ENCODE measurements at regions not wholly inside any gene's neighbourhood (a gene's known extent, or its start where the extent isn't known, plus 50 kb on each side); places are given as distances from the start of the nearest gene placed in this dataset.

GRCh38 chr5:15383021-15383420 lies 117.0 kb upstream of the FBXL7 start:
- Histone ChIP-seq H4K8ac (ENCODE audit: low read depth in 2 of 2, low read length in 2 of 2) (no peak overlapping the region), H3K4ac (ENCODE audit: low read depth, low read length) (no peak overlapping the region), H3K18ac (ENCODE audit: low read depth, low read length) (no peak overlapping the region), H4K20me1 (ENCODE audit: insufficient read depth, low read length) (no peaks in the 10 kb centered on the region), H3K27me3 (ENCODE audit: control insufficient read depth, insufficient read depth, low read length) (peaks cover 3% of the 10 kb centered on the region), H2AK5ac (ENCODE audit: low read depth, low read length) (no peak overlapping the region), H3K23ac (ENCODE audit: low read depth, low read length) (no peak overlapping the region), H3K27ac (ENCODE audit: insufficient read depth, low read length) (no peak overlapping the region), H3K9ac (ENCODE audit: low read depth, low read length) (no peak overlapping the region), H2BK20ac (ENCODE audit: low read depth, low read length) (no peak overlapping the region), H2AFZ (replicated peaks; ENCODE audit: low read length, poor library complexity) (no peak overlapping the region), H3K36me3 (ENCODE audit: control insufficient read depth, insufficient read depth, low read length) (no peaks in the 10 kb centered on the region), H2BK15ac (ENCODE audit: low read depth, low read length) (no peak overlapping the region), H2AK9ac (replicated peaks; ENCODE audit: low read depth, low read length, poor library complexity) (no peak overlapping the region), H3K14ac (replicated peaks; ENCODE audit: low read depth, low read length) (no peak overlapping the region), H3K9me3 (ENCODE audit: control insufficient read depth, insufficient read depth, low read length) (no peaks in the 10 kb centered on the region), H2BK120ac (ENCODE audit: low read depth, low read length) (no peak overlapping the region), H3K4me3 (ENCODE audit: insufficient read depth, low read depth, low read length) (no peak overlapping the region), H3K56ac (ENCODE audit: extremely low read depth, insufficient read depth, low read length) (no peak overlapping the region), H4K91ac (ENCODE audit: insufficient read depth, low read depth, low read length) (no peak overlapping the region), H4K5ac (ENCODE audit: low read depth, low read length) (no peak overlapping the region), H3K9me1 (ENCODE audit: insufficient read depth, low read length) (no peaks in the 10 kb centered on the region), H3K4me1 (ENCODE audit: control insufficient read depth, insufficient read depth, low read length) (no peaks in the 10 kb centered on the region), H3K4me2 (ENCODE audit: low read depth, low read length) (no peak overlapping the region), H2BK5ac (ENCODE audit: low read depth, low read length, poor library complexity, severe bottlenecking) (no peak overlapping the region), H3K79me1 (ENCODE audit: low read depth in 1 of 2, low read length in 2 of 2) (no peaks in the 10 kb centered on the region)
- CTCF ChIA-PET: interaction anchor here (1.1 to 1.5 kb wide), 3 partner anchors 11 to 612 kb away, joined by 3 to 5 read pairs (median 5); no protein-coding TSS in a partner anchor
- POLR2A ChIA-PET (ENCODE audit: unreplicated experiment): no interaction called here
- no TSS peak for BruUV-seq (replicated peaks)
- dilution Hi-C loops (cut with HindIII; ENCODE audit: low sequenced_read_pairs, unreplicated experiment): no loop called here
- in situ Hi-C loops (cut with MboI; ENCODE audit: low sequenced_read_pairs): no loop called here
- intact Hi-C loops (cut with micrococcal nuclease): loop anchor here (1.0 to 5.0 kb wide), 2 partner anchors 441 to 614 kb away; no protein-coding TSS in a partner anchor
- WGBS, 2 experiments (ENCODE audit: extremely low coverage in 2 of 2, insufficient read length in 1 of 2): no CpG with 5 or more reads among the region's 3 CpGs
- ATAC-seq (ENCODE audit: low read depth): no peak; the same call in 1 of the 2 replicates
- TF ChIP-seq RFX5 (IDR thresholded peaks at IDR 0.05; ENCODE audit: low read depth, low read length) (no peak), RCOR1 (IDR thresholded peaks at IDR 0.05; ENCODE audit: insufficient replicate concordance, low read length) (no peak), MAFK (IDR thresholded peaks at IDR 0.05; ENCODE audit: low read depth, low read length) (no peak), MAZ (IDR thresholded peaks at IDR 0.05; ENCODE audit: borderline replicate concordance, low read depth, low read length) (no peak), SMC3 (IDR thresholded peaks at IDR 0.05; ENCODE audit: low read depth, low read length) (no peak), FOS (IDR thresholded peaks at IDR 0.05; ENCODE audit: low read depth, low read length) (no peak), MXI1 (IDR thresholded peaks at IDR 0.05; ENCODE audit: borderline replicate concordance, low read depth, low read length) (no peak)
- no peak for DNase-seq

Measured in IMR-90 (cell line).